WI38 (cell line): ENCODE measurements at regions not wholly inside any gene's neighbourhood (a gene's known extent, or its start where the extent isn't known, plus 50 kb on each side); places are given as distances from the start of the nearest gene placed in this dataset.

Experiments used
- H3K4me3 ChIP-seq: 2 replicates; pipeline ENCODE4 v1.5.1; 2011; ENCODE audit warnings: low read depth, mild to moderate bottlenecking, control low read depth, low read length
- CTCF ChIP-seq: IDR thresholded peaks from 2 replicates; pipeline ENCODE4 v1.5.1; 2012; ENCODE audit warnings: low read depth, mild to moderate bottlenecking, control low read depth, low read length

GRCh38 chr6:23224540-23224939 is 655.2 kb downstream of the HDGFL1 start:
- no peak for TF ChIP-seq CTCF
- no peak overlapping the region for H3K4me3 ChIP-seq

- no peak for TF ChIP-seq CTCF
- no peak overlapping the region for H3K4me3 ChIP-seq
Observed at GRCh38 chr6:23228439-23229024, 659.2 kb downstream of the HDGFL1 start.

- TF ChIP-seq CTCF, result no peak
- no peak overlapping the region for H3K4me3 ChIP-seq
Observed at GRCh38 chr6:23243854-23244253, 674.5 kb downstream of the HDGFL1 start.

GRCh38 chr6:23244300-23244699 is 674.9 kb downstream of the HDGFL1 start:
- TF ChIP-seq CTCF, result no peak
- no peak overlapping the region for H3K4me3 ChIP-seq

GRCh38 chr6:23245572-23245971 is 676.2 kb downstream of the HDGFL1 start:
- no peak for TF ChIP-seq CTCF
- no peak overlapping the region for H3K4me3 ChIP-seq

- H3K4me3 ChIP-seq, result no peak overlapping the region
- TF ChIP-seq CTCF, result no peak
Observed at GRCh38 chr6:23246896-23247295, 677.5 kb downstream of the HDGFL1 start.

- H3K4me3 ChIP-seq, result no peak overlapping the region
- TF ChIP-seq CTCF, result no peak
Observed at GRCh38 chr6:23250556-23250955, 681.2 kb downstream of the HDGFL1 start.
